Astrocyte of the spinal cord (primary cell): ENCODE measurements at regions not wholly inside any gene's neighbourhood (a gene's known extent, or its start where the extent isn't known, plus 50 kb on each side); places are given as distances from the start of the nearest gene placed in this dataset.

Experiments used
- DNase-seq: peaks from one replicate; pipeline ENCODE4 v3.0.0; 2011; ENCODE audit warnings: low read depth, low spot score
- H3K4me3 ChIP-seq: 2 replicates; pipeline ENCODE4 v1.5.1; 2011; ENCODE audit warnings: low read depth, mild to moderate bottlenecking, low read length, moderate library complexity
- CTCF ChIP-seq: IDR thresholded peaks from 2 replicates; pipeline ENCODE4 v1.5.1; 2012; ENCODE audit warnings: low read depth, mild to moderate bottlenecking, low read length, inconsistent platforms
- in situ Hi-C: cut with HindIII; loops from 2 replicates; pipeline ENCODE4 v1.10.0; 2017; ENCODE audit warnings: low sequenced_read_pairs

DNA sequence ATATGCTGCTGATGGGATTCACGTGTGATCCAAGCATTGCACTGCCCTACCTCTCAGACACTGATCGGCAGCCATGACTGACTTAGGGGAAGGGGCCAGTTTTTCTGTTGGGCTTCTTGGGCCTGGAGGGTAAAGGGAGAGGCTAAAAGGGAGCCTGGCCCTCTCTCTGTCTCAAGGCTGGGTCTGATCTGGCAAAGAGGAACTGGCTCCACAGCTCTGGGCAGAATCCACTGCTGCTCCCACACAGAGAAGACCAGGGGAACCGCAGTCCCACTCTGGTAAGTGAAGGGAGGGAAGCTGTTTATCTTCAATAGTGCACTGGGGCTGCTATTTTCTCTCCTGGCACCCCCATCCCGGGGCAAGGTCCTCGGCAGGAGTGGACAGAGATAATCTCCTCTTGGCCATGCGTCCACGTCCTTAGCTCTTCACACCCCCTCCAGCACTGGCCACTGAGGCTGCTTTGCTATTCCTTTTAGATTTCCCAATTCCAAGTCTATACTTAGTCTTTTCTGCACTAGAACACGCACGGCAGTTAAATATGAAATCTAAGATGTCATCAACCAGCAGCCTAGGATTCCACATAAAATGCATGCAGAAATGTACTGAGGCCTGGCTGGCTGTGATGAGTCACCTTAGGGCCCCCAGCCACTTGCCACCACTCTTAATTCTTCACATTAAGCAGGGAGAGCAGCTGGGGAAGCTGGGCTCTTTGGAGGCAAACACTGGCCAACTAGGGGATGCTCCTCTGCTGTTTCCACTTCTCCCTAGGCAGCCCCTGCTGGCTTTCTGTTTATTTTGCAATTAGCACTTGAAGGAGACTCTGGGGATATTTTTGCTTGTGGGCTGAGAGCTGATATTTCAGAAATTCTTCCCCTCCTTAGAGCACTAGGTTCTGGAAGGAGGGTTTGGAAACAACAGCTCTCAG is 87.8 kb upstream of the ARMC2 start:
- no peak for TF ChIP-seq CTCF
- peak; percentile 63 for DNase-seq
- no peak overlapping the region for H3K4me3 ChIP-seq
- in situ Hi-C loops, result no loop called here

DNA sequence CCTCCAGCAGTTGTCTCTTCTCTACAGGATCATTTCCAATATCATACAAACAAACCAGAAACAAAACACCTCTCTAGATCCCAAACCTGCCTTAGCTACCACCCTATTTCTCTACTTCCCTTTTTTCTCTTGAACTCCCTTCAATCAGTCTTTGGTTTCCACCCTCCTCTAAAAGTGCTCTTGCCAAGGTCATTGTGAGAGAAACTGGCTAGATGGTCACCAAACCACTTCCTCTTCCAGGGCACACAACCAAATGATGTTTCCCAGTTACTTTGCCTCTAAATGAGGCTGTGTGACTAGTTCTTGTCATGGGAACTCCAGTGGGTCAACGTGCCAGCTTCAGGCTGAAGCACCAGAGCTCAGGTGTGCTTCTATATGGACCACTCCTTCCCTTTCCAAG is 85.8 kb upstream of the ARMC2 start:
- in situ Hi-C loops, result no loop called here
- DNase-seq, result no peak
- no peak overlapping the region for H3K4me3 ChIP-seq
- no peak for TF ChIP-seq CTCF

- no peak for DNase-seq
- H3K4me3 ChIP-seq, result no peak overlapping the region
- TF ChIP-seq CTCF, result no peak
- in situ Hi-C loops, result no loop called here
Measured at GRCh38 chr6:108763931-108764579, 84.2 kb upstream of the ARMC2 start.

DNA sequence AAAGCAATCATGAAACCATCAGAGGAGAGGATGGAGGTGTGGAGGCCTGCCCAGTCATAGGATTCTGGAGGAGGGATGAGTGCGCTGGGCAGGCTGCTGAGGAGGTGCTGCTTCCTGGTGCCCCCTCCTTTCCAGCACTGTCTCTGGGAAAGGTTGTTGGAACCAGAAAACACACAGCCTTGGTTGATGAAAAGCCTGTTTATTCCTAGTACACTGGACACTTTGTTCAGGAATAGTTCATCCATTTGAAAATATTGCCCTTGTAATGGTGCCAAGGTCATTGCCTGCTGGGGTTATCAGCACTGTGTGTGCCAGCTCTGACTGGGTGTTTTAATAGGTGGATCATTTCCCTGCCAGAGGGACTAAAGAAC is 83.7 kb upstream of the ARMC2 start:
- TF ChIP-seq CTCF, result no peak
- H3K4me3 ChIP-seq, result no peak overlapping the region
- no peak for DNase-seq
- in situ Hi-C loops, result no loop called here

DNA sequence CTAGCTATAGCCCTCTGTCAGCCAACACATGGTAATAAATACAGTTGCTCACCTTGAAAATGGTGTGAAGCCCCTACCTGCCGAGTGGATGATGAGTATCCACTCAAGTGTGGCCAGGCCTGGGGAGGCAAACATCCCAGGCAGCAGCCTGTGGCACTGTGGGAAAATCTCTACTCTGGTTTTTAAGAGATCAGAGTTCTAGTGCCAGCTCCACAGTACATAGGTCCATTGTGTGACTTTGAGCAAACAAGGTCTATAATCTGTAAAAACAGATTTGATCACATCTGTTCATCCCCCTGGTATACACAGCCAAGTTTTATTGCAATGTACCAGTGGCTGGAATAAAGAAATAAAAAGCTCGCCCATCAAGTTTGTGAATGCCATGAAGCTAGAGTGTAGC is 82.7 kb upstream of the ARMC2 start:
- in situ Hi-C loops, result no loop called here
- no peak overlapping the region for H3K4me3 ChIP-seq
- DNase-seq, result no peak
- TF ChIP-seq CTCF, result no peak

- TF ChIP-seq CTCF, result no peak
- no peak for DNase-seq
- no peak overlapping the region for H3K4me3 ChIP-seq
- in situ Hi-C loops, result no loop called here
Measured at GRCh38 chr6:108766419-108766818, 81.8 kb upstream of the ARMC2 start.
